ENCODE measurements at regions not wholly inside any gene's neighbourhood (a gene's known extent, or its start where the extent isn't known, plus 50 kb on each side); places are given as distances from the start of the nearest gene placed in this dataset.

GRCh38 chr3:48067271-48067670 is 51.1 kb upstream of the MAP4 start:
- Histone ChIP-seq H3K27ac (ENCODE audit: low read depth) (no peak overlapping the region), H3K4me3 (ENCODE audit: low read depth, low read length) (no peak overlapping the region), H3K4me1 (ENCODE audit: insufficient read depth) (no peaks in the 10 kb centered on the region), H3K36me3 (ENCODE audit: insufficient read depth) (no peaks in the 10 kb centered on the region)
- WGBS: 96% methylated on average over 4 of the region's 4 CpGs
- no peak for DNase-seq (ENCODE audit: extremely low spot score)
